ENCODE measurements at regions not wholly inside any gene's neighbourhood (a gene's known extent, or its start where the extent isn't known, plus 50 kb on each side); places are given as distances from the start of the nearest gene placed in this dataset.

GRCh38 chr11:62033191-62034035, 66.0 kb upstream of the FTH1 start:
- no peak for DNase-seq (ENCODE audit: low read depth)
- TF ChIP-seq CTCF (IDR thresholded peaks at IDR 0.05; ENCODE audit: control insufficient read depth, extremely low read depth, insufficient read depth), result no peak
- H3K4me3 ChIP-seq (ENCODE audit: low read depth, low read length), result no peak overlapping the region

- DNase-seq (ENCODE audit: low read depth), result no peak
- no peak overlapping the region for H3K4me3 ChIP-seq (ENCODE audit: low read depth, low read length)
- no peak for TF ChIP-seq CTCF (IDR thresholded peaks at IDR 0.05; ENCODE audit: control insufficient read depth, extremely low read depth, insufficient read depth)
Measured at GRCh38 chr11:62030071-62030684, 62.7 kb upstream of the FTH1 start.

GRCh38 chr11:62026739-62027370, 59.4 kb upstream of the FTH1 start:
- no peak overlapping the region for H3K4me3 ChIP-seq (ENCODE audit: low read depth, low read length)
- TF ChIP-seq CTCF (IDR thresholded peaks at IDR 0.05; ENCODE audit: control insufficient read depth, extremely low read depth, insufficient read depth), result no peak
- DNase-seq (ENCODE audit: low read depth), result no peak

GRCh38 chr11:62025487-62026105, 58.2 kb upstream of the FTH1 start:
- no peak for DNase-seq (ENCODE audit: low read depth)

GRCh38 chr11:62024936-62025486, 57.6 kb upstream of the FTH1 start:
- DNase-seq (ENCODE audit: low read depth), result no peak
- no peak overlapping the region for H3K4me3 ChIP-seq (ENCODE audit: low read depth, low read length)
- no peak for TF ChIP-seq CTCF (IDR thresholded peaks at IDR 0.05; ENCODE audit: control insufficient read depth, extremely low read depth, insufficient read depth)

More at GRCh38 chr11:62025487-62026105, 58.2 kb upstream of the FTH1 start:
- no peak for TF ChIP-seq CTCF (IDR thresholded peaks at IDR 0.05; ENCODE audit: control insufficient read depth, extremely low read depth, insufficient read depth)
- no peak overlapping the region for H3K4me3 ChIP-seq (ENCODE audit: low read depth, low read length)

GRCh38 chr11:62022211-62022610, 54.8 kb upstream of the FTH1 start:
- DNase-seq (ENCODE audit: low read depth), result no peak
- H3K4me3 ChIP-seq (ENCODE audit: low read depth, low read length), result no peak overlapping the region
- no peak for TF ChIP-seq CTCF (IDR thresholded peaks at IDR 0.05; ENCODE audit: control insufficient read depth, extremely low read depth, insufficient read depth)
